ENCODE measurements at regions not wholly inside any gene's neighbourhood (a gene's known extent, or its start where the extent isn't known, plus 50 kb on each side); places are given as distances from the start of the nearest gene placed in this dataset.

DNA sequence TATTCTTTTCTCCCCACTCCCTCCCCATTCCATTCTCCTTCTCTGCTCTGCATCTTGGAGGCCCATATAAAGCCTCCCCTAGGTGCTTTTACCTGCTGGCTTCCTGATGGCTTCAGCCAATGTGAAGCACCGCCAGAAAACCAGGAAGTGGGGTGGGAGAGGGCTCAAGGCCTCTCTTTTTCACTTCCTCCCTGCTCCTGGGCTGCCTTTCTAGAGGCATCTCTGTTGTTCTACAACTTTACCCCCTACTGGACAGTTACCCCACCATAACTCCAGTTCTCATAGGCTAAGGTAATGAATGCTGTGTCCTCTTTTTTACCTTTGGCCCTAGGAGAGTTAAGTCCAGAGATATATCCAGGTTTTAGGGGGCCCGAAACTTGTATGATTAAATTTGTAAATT is 62.4 kb upstream of the PPARGC1A start:
- TF ChIP-seq, protein P1, sequence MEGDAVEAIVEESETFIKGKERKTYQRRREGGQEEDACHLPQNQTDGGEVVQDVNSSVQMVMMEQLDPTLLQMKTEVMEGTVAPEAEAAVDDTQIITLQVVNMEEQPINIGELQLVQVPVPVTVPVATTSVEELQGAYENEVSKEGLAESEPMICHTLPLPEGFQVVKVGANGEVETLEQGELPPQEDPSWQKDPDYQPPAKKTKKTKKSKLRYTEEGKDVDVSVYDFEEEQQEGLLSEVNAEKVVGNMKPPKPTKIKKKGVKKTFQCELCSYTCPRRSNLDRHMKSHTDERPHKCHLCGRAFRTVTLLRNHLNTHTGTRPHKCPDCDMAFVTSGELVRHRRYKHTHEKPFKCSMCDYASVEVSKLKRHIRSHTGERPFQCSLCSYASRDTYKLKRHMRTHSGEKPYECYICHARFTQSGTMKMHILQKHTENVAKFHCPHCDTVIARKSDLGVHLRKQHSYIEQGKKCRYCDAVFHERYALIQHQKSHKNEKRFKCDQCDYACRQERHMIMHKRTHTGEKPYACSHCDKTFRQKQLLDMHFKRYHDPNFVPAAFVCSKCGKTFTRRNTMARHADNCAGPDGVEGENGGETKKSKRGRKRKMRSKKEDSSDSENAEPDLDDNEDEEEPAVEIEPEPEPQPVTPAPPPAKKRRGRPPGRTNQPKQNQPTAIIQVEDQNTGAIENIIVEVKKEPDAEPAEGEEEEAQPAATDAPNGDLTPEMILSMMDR (IDR thresholded peaks at IDR 0.05) = no peak
- TF ChIP-seq POLR2A (IDR thresholded peaks at IDR 0.05) = no peak
